OCI-LY1 (cell line): ENCODE measurements at regions not wholly inside any gene's neighbourhood (a gene's known extent, or its start where the extent isn't known, plus 50 kb on each side); places are given as distances from the start of the nearest gene placed in this dataset.

Experiments used
- H2AFZ ChIP-seq: fragments of 200-600 bp; sonication (generic), shearing (Covaris generic); 2 replicates; pipeline ENCODE4 v1.6.0; 2014; ENCODE audit warnings: antibody characterized with exemption, mild to moderate bottlenecking, low read length
- H3F3A ChIP-seq: fragments of 200-600 bp; sonication (generic), shearing (Covaris generic); 2 replicates; pipeline ENCODE4 v1.6.0; 2014; ENCODE audit warnings: mild to moderate bottlenecking, antibody characterized with exemption, low read length, moderate library complexity; ENCODE audit not compliant: insufficient read depth
- H3K27ac ChIP-seq: fragments of 200-600 bp; sonication (generic); 2 replicates; pipeline ENCODE4 v1.5.1; 2014; ENCODE audit warnings: low read length, mixed run types, mild to moderate bottlenecking, low read depth; ENCODE audit not compliant: poor library complexity, severe bottlenecking
- H3K27me3 ChIP-seq: fragments of 200-600 bp; sonication (generic); 2 replicates; pipeline ENCODE4 v1.6.0; 2014; ENCODE audit warnings: antibody characterized with exemption, mild to moderate bottlenecking, low read length, moderate library complexity; ENCODE audit not compliant: insufficient read depth
- H3K36me3 ChIP-seq: fragments of 200-600 bp; sonication (generic); 2 replicates; pipeline ENCODE4 v1.6.1; 2014; ENCODE audit warnings: mild to moderate bottlenecking, antibody characterized with exemption, low read length, moderate library complexity, mixed read lengths; ENCODE audit not compliant: insufficient read depth
- H3K4me1 ChIP-seq: fragments of 200-600 bp; sonication (generic); 2 replicates; pipeline ENCODE4 v1.5.1; 2014; ENCODE audit warnings: mild to moderate bottlenecking, low read length, moderate library complexity; ENCODE audit not compliant: insufficient read depth, severe bottlenecking
- H3K4me2 ChIP-seq: fragments of 200-600 bp; sonication (generic), shearing (Covaris generic); 2 replicates; pipeline ENCODE4 v1.6.1; 2014; ENCODE audit warnings: low read length
- H3K4me3 ChIP-seq: fragments of 200-600 bp; sonication (generic); 2 replicates; pipeline ENCODE4 v1.5.1; 2014; ENCODE audit warnings: low read length, low read depth, mild to moderate bottlenecking, mixed read lengths; ENCODE audit not compliant: poor library complexity, severe bottlenecking
- H3K79me2 ChIP-seq: fragments of 200-600 bp; shearing (Covaris generic); 2 replicates; pipeline ENCODE4 v1.6.1; 2016; ENCODE audit warnings: mixed run types, low read length, mixed read lengths; ENCODE audit not compliant: insufficient read depth
- H3K9ac ChIP-seq: fragments of 200-600 bp; sonication (generic), shearing (Covaris generic); 2 replicates; pipeline ENCODE4 v1.6.1; 2014; ENCODE audit warnings: mild to moderate bottlenecking, low read length, mixed read lengths
- H3K9me2 ChIP-seq: fragments of 200-600 bp; sonication (generic), shearing (Covaris generic); 2 replicates; pipeline ENCODE4 v1.6.1; 2014; ENCODE audit warnings: low read depth, mild to moderate bottlenecking, low read length, mixed read lengths
- H3K9me3 ChIP-seq: fragments of 200-600 bp; shearing (Covaris generic); 2 replicates; pipeline ENCODE4 v1.6.1; 2014; ENCODE audit warnings: low read length, mixed read lengths
- H4K20me1 ChIP-seq: fragments of 200-600 bp; sonication (generic), shearing (Covaris generic); 2 replicates; pipeline ENCODE4 v1.6.0; 2016; ENCODE audit warnings: mild to moderate bottlenecking, low read length; ENCODE audit not compliant: insufficient read depth
- CTCF ChIP-seq: fragments of 200-600 bp; sonication (generic), shearing (Covaris generic); IDR thresholded peaks from 2 replicates; pipeline ENCODE4 v1.5.1; 2017; ENCODE audit warnings: mild to moderate bottlenecking, antibody characterized with exemption, low read length, moderate library complexity, mixed read lengths
- EZH2 ChIP-seq: fragments of 200-600 bp; sonication (generic), shearing (Covaris generic); IDR thresholded peaks from 2 replicates; pipeline ENCODE4 v1.8.0; 2017; ENCODE audit warnings: borderline replicate concordance, mixed run types, mild to moderate bottlenecking, antibody characterized with exemption, low read length, moderate library complexity, mixed read lengths

GRCh38 chr9:22574740-22575139, 128.1 kb downstream of the DMRTA1 start:
- Histone ChIP-seq H2AFZ (no peak overlapping the region), H3K79me2 (no peaks in the 10 kb centered on the region), H3K27me3 (no peaks in the 10 kb centered on the region), H3K9me2 (no peaks in the 10 kb centered on the region), H3K27ac (no peak overlapping the region), H3K36me3 (no peaks in the 10 kb centered on the region), H3F3A (no peaks in the 10 kb centered on the region), H3K4me1 (no peaks in the 10 kb centered on the region), H3K9ac (no peak overlapping the region), H3K9me3 (no peaks in the 10 kb centered on the region), H3K4me2 (no peak overlapping the region), H4K20me1 (no peaks in the 10 kb centered on the region), H3K4me3 (no peak overlapping the region)
- TF ChIP-seq EZH2 (no peak), CTCF (no peak)

DNA sequence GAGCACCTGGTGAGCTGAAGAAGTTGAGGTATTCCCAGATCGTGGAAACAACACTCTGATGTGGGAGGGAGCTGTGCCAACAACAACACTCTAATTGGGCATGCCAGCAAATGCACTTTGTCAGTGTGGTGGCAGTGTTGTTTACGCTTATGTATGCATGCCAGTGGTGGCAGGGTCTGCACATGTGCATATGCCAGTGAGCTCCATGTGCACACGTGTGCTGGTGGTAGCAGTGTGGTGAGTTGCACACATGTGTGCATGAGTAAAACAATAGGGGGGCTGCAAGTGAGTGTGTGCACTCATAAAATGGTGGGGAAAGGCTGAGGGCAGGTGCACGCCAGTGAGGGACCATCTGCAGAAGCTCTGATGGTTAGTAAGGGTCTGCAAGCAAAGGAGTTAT, 134.2 kb downstream of the DMRTA1 start:
- Histone ChIP-seq H3K4me3 (no peak overlapping the region), H3K9me3 (no peaks in the 10 kb centered on the region), H2AFZ (no peak overlapping the region), H4K20me1 (no peaks in the 10 kb centered on the region), H3K79me2 (no peaks in the 10 kb centered on the region), H3K27ac (no peak overlapping the region), H3F3A (no peaks in the 10 kb centered on the region), H3K9ac (no peak overlapping the region), H3K27me3 (no peaks in the 10 kb centered on the region), H3K4me1 (no peaks in the 10 kb centered on the region), H3K4me2 (no peak overlapping the region), H3K9me2 (no peaks in the 10 kb centered on the region), H3K36me3 (no peaks in the 10 kb centered on the region)
- TF ChIP-seq EZH2 = no peak
- TF ChIP-seq CTCF = no peak

DNA sequence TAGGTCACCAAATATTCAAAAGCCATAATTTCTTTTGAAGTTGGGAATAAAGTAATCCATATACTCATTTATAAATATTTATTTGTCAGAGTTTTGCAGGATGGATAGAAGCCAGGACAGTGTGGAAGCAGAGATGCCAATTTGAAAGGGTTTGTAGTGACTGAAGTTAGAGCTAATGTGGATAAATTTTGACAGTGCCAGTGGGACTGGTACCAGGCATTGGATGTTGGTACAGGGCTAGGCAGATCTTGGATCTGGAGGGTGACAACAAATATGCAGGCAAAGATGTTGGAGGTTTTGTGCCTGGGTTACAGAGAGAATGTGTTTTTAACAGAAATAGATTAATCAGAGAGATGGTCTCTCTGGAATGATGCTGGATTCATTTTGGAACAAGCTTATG, 135.6 kb downstream of the DMRTA1 start:
- Histone ChIP-seq H3K4me1 (no peaks in the 10 kb centered on the region), H3K27ac (no peak overlapping the region), H3K9me2 (no peaks in the 10 kb centered on the region), H3K79me2 (no peaks in the 10 kb centered on the region), H3K27me3 (no peaks in the 10 kb centered on the region), H3K4me3 (no peak overlapping the region), H4K20me1 (no peaks in the 10 kb centered on the region), H3F3A (no peaks in the 10 kb centered on the region), H3K9ac (no peak overlapping the region), H2AFZ (no peak overlapping the region), H3K36me3 (no peaks in the 10 kb centered on the region), H3K4me2 (no peak overlapping the region), H3K9me3 (no peaks in the 10 kb centered on the region)
- TF ChIP-seq CTCF (no peak), EZH2 (no peak)
